GM04504 (cell line): ENCODE measurements at regions not wholly inside any gene's neighbourhood (a gene's known extent, or its start where the extent isn't known, plus 50 kb on each side); places are given as distances from the start of the nearest gene placed in this dataset.
"Not testable (repeated sequence)": the region's sequence is repeated elsewhere in the genome, so short reads cannot be mapped to it uniquely, and the experiment has no call there.

Source experiments
- DNase-seq: peaks from one replicate; pipeline ENCODE4 v3.0.0-alpha.2; 2012; ENCODE audit warnings: low read depth

DNA sequence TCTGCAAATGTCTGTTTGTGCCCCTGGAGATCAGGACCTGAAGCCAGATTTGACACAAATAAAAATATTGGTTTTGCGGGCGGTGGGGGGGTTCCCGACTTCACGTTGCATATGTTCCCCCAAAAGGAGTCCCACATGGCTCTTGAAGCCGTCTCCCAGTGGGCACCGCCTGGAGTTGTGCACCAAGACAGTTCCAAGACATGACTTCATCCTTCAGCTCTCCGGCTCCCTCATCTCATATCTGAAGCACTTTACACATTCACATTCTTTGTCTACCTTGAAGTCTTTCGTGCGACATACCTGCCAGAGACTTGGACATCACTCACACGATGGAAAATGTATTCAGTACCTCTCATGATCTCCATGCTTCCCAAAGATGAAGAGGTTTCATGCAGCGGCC is 362.8 kb upstream of the FOXK1 start:
- no peak for DNase-seq

GRCh38 chr7:4325732-4326131 is 356.4 kb upstream of the FOXK1 start:
- DNase-seq: no peak

GRCh38 chr7:4331711-4332110 is 350.4 kb upstream of the FOXK1 start:
- no peak for DNase-seq

DNA sequence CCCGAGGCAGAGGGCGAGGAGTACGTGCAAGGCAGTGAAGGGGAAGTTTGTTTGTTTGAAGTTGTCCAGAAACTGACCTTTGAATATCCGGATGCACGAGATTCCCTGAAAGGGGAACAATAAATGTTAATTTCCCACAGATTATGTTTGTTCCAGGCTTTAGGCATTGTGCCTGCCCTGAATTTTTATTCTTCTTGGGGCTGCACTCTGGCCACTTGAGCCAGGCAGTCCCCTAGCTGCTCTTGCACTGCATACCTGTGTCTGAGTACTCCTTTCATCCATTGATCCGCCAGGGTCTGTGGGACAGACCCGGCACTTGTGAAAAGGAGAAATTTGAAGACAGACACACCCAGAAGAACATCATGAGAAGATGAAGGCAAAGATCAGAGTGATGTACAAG is 343.5 kb upstream of the FOXK1 start:
- no peak for DNase-seq

- DNase-seq: no peak
Measured at GRCh38 chr7:4343272-4344247, 338.5 kb upstream of the FOXK1 start.

GRCh38 chr7:4345004-4345403 is 337.1 kb upstream of the FOXK1 start:
- DNase-seq: no peak

DNA sequence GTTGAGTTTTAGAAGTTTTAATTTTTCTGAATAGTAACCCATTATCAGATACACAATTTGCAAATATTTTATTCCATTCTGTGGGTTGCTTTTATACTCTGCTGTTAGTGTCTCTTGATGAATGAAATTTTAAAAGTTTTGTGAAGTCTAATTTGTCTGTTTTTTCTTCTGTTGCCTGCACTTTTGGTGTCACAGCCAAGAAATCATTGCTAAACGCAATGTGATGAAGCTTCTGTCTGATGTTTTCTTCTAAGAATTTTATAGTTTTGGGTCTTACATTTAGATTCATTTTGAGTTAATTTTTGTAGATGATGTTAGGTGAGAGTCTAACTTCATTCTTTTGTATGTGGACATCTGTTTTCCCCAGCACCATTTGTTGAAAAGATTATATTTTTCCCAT is 330.0 kb upstream of the FOXK1 start:
- DNase-seq: no peak

- DNase-seq: no peak
Measured at GRCh38 chr7:4361774-4362173, 320.3 kb upstream of the FOXK1 start.

DNA sequence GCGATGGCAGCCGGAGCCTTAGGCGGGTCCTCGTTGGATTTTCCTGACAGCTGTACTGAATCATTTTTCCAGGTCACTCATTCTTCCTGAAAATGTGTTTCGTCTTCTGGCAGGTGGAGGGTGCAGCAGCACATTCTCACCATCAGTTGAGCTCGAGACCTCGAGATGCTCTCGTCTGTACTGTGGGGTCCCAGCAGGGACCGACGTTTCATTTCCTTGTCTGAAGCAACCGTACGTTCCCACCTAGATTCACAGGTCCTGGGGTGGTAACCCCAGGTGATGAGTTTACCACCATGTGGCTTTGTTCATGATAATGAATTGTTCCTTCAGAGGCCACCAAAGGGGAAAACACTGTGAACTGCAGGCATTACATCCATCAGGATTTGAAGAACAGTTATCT is 298.5 kb upstream of the FOXK1 start:
- no peak for DNase-seq

DNA sequence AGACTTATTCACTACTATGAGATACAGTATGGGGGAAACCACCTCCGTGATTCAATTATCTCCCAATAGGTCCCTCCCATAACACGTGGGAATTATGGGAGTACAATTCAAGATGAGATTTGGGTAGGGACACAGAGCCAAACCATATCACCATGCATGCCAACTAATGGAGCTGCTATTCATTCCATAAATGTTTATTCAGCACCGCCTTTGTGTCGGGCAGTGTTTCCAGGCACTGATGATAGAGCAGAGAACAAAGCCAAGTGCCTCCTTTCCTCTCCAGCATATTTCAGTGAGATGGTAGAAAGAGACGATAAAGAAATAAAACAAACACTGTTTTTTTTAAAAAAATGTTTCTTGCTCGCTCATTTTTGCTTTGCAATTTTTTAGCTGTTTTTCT is 295.9 kb upstream of the FOXK1 start:
- no peak for DNase-seq

- DNase-seq: not testable (repeated sequence)
Measured at GRCh38 chr7:4391103-4391502, 291.0 kb upstream of the FOXK1 start.

- DNase-seq: no peak
Measured at GRCh38 chr7:4394736-4395135, 287.4 kb upstream of the FOXK1 start.

GRCh38 chr7:4399121-4399520 is 283.0 kb upstream of the FOXK1 start:
- no peak for DNase-seq

GRCh38 chr7:4399596-4399995 is 282.5 kb upstream of the FOXK1 start:
- DNase-seq: no peak

DNA sequence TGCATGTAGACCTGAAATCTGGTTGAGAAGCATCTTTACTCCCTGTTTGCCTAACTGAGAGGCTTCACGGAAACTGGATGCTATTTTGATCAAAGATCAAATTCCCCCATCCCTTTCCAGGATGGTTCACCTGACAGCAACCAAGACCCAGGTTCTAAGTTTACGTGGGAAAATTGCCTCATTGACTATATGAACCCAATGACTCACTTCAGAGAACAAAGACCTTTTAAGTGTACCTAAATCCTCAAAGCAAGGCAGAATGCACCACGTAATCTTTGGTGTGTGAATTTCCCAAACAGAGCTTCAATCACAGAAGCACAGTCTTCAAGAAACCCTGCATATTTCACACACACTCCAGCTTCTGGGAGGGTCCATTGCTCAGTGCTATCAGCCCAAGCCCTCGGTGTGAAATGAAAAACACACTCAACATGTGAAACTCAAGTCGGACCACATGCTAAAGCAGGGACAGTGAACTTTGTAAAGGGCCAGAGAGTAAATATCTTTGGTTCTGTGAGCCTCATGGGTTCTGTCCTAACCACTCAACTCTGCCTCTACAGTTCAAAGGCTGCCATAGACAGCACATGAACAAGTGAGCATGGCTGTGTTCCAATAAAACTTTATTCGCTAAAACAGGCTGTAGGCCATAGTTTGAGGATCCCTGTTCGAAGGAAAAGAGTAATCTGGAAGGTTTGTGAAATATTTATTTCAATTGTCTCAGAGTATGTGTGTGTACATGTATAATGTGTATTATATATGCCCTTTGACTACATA is 275.6 kb upstream of the FOXK1 start:
- no peak for DNase-seq

DNA sequence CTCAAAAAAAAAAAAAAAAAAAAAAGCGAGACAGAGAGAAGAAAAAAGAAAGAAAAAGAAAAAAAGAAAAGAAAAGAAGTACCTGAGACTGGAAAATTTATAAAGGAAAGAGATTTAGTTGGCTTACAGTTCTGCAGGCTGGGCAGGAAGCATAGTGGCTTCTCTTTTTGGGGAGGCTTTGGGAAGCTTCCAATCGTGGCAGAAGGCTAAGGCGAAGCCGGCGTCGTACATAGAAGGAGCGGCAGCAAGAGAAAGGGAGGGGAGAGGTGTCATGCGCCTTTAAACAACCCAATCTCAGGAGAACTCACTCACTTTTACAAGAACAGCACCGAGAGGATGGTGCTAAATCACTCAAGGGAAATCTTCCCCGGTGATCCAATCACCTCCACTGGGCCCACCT is 272.1 kb upstream of the FOXK1 start:
- DNase-seq: no peak

DNA sequence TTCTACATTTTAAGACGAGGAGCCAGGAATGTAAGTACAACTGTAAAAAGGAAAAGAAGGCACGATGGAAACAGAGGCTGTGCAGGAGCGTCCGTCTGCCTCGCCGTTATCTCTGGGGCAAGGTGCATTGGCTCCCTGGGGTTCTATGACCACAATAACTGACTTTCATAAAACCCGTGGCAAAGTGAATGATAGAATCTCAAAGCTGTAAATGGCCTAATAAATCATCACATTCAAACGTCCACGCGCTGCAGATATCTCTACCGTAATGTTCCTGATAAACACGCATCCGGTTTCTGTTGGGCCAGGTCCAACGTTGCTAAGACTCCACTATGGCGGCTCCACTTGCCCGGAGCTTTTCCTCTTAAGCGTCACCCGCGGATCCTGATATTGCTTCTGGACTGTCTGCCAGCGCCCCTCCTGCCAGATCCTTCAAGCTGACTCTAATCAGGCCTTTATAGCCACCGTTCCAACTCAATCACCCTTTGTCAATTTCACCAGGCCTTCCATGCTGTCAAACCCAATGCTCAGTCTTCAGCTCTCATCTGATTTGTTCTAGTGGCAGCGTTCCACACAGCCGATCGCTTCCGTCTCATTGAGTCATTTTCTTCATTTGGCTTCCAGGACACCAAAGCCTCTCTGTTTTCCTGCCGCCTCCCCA is 265.6 kb upstream of the FOXK1 start:
- DNase-seq: no peak

DNA sequence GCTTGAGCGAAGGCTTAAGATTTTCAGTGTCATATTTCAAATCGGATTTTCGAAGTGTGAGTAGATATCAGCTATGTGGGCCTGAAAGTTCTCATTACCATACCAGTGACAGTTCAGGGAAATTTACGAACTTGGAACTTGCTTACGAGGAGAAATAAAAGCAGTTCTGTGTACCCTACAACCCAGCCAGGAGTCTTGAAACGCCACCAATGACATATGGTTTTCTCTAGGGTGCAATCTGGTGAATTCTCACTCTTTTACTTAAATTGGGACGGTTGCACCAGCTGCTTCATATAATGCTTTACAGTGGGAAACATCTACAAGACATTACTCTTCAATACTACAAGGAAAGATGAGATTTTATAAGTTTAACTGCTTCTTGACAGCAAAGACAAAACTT is 253.6 kb upstream of the FOXK1 start:
- no peak for DNase-seq

DNA sequence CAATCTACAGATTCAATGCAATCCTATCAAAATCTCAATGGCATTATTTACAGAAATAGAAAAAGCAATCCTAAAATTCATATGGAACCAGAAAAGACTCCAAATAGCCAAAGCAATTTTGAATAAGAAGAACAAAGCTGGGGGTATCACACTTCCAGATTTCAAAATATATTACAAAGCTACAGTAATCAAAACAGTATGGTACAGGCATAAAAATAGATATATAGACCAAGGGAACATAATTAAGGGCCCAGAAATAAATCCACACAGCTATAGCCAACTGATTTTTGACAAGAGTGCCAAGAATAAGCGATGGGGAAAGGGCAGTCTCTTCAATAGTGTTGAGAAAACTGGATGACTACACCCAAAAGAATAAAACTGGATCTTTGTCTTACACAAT is 251.9 kb upstream of the FOXK1 start:
- DNase-seq: no peak

- no peak for DNase-seq
Measured at GRCh38 chr7:4434306-4434705, 247.8 kb upstream of the FOXK1 start.

DNA sequence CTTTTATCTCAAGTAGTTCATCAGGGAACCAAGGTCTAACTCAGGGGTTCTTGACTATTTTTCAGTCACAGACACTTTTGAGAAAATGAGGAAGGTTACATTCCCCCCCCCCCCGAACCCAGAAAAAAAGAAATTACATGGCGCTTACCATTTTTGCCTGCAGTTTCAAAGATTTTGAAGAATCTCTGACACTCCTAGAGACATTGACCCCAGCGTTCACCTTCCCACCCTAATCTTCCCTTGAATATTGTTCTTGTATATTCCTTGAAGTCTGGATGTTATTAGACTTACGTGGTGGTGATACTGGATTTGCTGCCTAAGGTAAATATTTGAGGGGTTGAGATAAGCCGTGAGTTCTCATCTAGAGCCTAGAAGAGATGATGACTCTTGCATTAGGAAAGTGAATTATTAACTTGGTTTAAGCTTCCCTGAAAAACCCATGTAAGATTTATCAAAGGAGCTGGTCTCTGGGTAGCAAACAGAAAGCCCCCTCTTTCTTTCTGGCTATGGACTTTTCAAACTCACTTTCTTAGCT is 245.7 kb upstream of the FOXK1 start:
- DNase-seq: no peak

- DNase-seq: no peak
Measured at GRCh38 chr7:4436936-4437335, 245.2 kb upstream of the FOXK1 start.
